Eye (tissue), 1 donor: ENCODE measurements at regions not wholly inside any gene's neighbourhood (a gene's known extent, or its start where the extent isn't known, plus 50 kb on each side); places are given as distances from the start of the nearest gene placed in this dataset.
"Not testable (repeated sequence)": the region's sequence is repeated elsewhere in the genome, so short reads cannot be mapped to it uniquely, and the experiment has no call there.

ENCODE experiments used
- DNase-seq: peaks from one replicate; pipeline ENCODE4 v3.0.0-alpha.2; 2015

GRCh38 chr17:52504081-52504480, 345.6 kb upstream of the CA10 start:
- no peak for DNase-seq

GRCh38 chr17:52495646-52496045, 337.1 kb upstream of the CA10 start:
- DNase-seq = no peak

GRCh38 chr17:52482271-52482670, 323.8 kb upstream of the CA10 start:
- no peak for DNase-seq

- no peak for DNase-seq
Observed at GRCh38 chr17:52477824-52478699, 319.5 kb upstream of the CA10 start.

- DNase-seq = no peak
Observed at GRCh38 chr17:52476638-52477313, 318.3 kb upstream of the CA10 start.

GRCh38 chr17:52470553-52470952, 312.0 kb upstream of the CA10 start:
- DNase-seq = no peak

GRCh38 chr17:52465407-52465806, 306.9 kb upstream of the CA10 start:
- DNase-seq = no peak

GRCh38 chr17:52451294-52451861, 292.9 kb upstream of the CA10 start:
- DNase-seq = no peak

GRCh38 chr17:52442350-52442749, 283.8 kb upstream of the CA10 start:
- DNase-seq = no peak

- DNase-seq = no peak
Observed at GRCh38 chr17:52420555-52421078, 262.1 kb upstream of the CA10 start.

GRCh38 chr17:52419229-52419641, 260.7 kb upstream of the CA10 start:
- DNase-seq = peak; percentile 6

- DNase-seq = no peak
Observed at GRCh38 chr17:52410781-52411180, 252.3 kb upstream of the CA10 start.

GRCh38 chr17:52409222-52409621, 250.7 kb upstream of the CA10 start:
- DNase-seq = not testable (repeated sequence)

GRCh38 chr17:52395308-52395707, 236.8 kb upstream of the CA10 start:
- DNase-seq = no peak

- DNase-seq = no peak
Observed at GRCh38 chr17:52390422-52390821, 231.9 kb upstream of the CA10 start.

GRCh38 chr17:52389632-52390031, 231.1 kb upstream of the CA10 start:
- DNase-seq = no peak

- no peak for DNase-seq
Observed at GRCh38 chr17:52388941-52389340, 230.4 kb upstream of the CA10 start.

GRCh38 chr17:52384695-52385094, 226.2 kb upstream of the CA10 start:
- no peak for DNase-seq

- DNase-seq = peak; percentile 83
Observed at GRCh38 chr17:52383493-52384100, 225.1 kb upstream of the CA10 start.

GRCh38 chr17:52378860-52379259, 220.3 kb upstream of the CA10 start:
- no peak for DNase-seq

GRCh38 chr17:52376137-52376536, 217.6 kb upstream of the CA10 start:
- no peak for DNase-seq

- DNase-seq = no peak
Observed at GRCh38 chr17:52368886-52369285, 210.4 kb upstream of the CA10 start.

- DNase-seq = no peak
Observed at GRCh38 chr17:52357854-52358253, 199.3 kb upstream of the CA10 start.
